ENCODE measurements at regions not wholly inside any gene's neighbourhood (a gene's known extent, or its start where the extent isn't known, plus 50 kb on each side); places are given as distances from the start of the nearest gene placed in this dataset.
"Not testable (repeated sequence)": the region's sequence is repeated elsewhere in the genome, so short reads cannot be mapped to it uniquely, and the experiment has no call there.

- DNase-seq, result no peak
These were observed 1099.8 kb upstream of the CRIM1 start for GRCh38 chr2:35255826-35256225.

- DNase-seq, result no peak
These were observed 1104.4 kb upstream of the CRIM1 start for GRCh38 chr2:35251156-35251555.

DNA sequence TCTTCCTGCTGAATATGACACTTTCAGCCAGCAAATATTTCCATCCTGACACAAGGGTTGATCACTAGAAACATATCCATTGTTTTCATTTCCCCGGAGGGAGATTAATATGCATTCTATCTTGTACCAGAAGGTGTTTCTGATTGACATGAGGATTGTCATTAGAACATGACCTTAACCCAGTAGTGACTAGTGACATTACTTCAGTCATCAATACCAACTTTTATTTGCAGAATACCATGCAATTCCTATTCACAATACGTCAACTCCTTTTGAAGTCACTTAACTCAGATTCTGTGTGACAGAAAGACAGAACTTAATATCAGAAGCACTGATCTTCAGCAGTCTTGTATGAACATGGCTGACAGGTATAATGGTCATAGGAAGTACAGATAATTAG is 1108.9 kb upstream of the CRIM1 start:
- DNase-seq, result no peak

DNA sequence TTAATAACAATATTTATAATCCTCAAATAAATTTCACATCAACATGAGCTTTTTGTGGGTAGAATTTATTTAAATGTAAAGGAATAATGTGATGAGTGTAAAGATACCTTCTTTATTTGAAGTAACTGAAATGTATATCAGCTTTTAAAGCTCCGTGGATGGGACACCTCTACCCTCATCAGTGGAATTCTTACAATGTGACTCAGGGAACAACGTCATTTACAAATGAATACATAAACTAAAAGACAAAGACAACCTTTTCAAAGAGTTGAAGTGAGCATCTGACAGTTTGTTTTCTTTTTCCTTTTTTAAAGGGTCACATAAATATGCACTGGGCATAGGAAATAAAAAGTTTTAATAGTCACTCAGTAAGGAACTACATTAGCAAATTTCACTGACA is 1127.0 kb upstream of the CRIM1 start:
- no peak for DNase-seq

DNA sequence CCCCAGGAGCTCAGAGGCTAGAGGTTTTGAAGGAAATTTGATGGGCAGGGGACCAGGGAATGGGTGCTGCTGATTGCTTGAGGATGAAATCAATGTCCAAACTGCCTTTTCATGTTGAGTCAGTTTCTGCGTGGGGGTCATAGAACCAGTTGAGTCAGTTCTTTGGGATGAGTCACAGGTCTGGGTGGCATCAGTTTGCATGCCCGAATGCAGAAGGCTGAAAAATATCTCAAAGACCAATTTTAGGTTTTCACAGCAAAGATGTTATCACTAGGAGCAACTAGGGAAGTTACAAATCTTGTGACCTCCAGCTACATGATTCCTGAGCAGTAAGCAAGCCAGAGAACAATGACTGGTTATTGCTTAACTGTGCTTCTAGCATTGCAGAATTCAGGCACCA is 1135.1 kb upstream of the CRIM1 start:
- DNase-seq, result no peak

GRCh38 chr2:35204881-35205280 is 1150.7 kb upstream of the CRIM1 start:
- DNase-seq, result no peak

DNA sequence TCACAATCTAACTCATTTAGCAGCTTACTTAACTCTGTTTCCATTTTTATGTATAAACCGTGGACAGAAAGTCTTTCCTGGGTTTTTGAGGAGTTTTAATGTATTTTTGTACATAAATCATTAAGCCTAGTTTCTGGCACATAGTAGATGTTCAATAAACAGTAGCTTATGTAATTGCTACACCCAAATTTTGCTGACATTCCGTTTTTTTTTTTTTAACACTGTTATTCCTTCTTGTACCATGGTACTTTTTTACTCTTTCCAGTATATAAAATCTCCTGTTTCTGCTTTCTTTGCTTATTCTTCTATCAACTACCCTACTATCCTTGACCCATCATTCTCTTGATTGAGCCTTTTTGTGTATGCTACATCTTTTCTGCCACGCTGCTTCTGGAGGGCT is 1151.3 kb upstream of the CRIM1 start:
- no peak for DNase-seq

- DNase-seq, result no peak
These were observed 1156.3 kb upstream of the CRIM1 start for GRCh38 chr2:35199298-35199697.

- no peak for DNase-seq
These were observed 1169.6 kb upstream of the CRIM1 start for GRCh38 chr2:35185861-35186412.

DNA sequence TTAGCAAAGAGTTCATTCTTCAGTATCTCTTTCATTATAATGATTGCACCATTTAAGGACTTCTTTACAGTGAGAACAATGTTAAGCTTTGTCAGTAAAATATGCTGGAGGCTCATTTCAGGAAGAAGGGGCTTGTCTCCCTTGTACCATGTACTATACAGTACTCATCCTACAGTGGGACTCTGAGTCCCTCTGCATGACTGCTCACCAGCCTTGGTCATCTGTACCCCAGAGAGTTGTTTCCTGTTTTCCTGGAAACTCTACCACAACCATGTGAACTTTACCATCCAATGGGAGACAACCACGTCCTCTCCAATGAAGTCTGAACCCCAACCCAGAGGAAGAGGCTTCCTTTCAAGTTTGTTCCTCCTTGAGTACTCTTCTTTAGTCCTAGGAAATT is 1171.1 kb upstream of the CRIM1 start:
- DNase-seq, result no peak

GRCh38 chr2:35176726-35177125 is 1178.9 kb upstream of the CRIM1 start:
- DNase-seq, result not testable (repeated sequence)

DNA sequence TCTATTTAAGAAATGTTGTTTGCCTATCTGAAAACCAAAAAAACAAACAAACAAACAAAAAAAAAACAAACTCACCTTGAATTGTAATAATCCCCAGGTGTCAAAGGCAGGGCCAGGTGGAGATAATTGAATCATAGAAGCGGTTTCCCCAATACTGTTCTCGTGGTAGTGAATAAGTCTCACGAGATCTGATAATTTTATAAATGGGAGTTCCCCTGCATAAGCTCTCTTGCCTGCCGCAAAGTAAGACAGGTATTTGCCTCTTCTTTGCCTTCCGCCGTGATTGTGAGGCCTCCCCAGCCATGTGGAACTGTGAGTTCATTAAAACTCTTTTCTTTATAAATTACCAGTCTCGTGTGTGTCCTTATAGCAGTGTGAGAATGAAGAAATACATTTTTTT is 1180.7 kb upstream of the CRIM1 start:
- no peak for DNase-seq

DNA sequence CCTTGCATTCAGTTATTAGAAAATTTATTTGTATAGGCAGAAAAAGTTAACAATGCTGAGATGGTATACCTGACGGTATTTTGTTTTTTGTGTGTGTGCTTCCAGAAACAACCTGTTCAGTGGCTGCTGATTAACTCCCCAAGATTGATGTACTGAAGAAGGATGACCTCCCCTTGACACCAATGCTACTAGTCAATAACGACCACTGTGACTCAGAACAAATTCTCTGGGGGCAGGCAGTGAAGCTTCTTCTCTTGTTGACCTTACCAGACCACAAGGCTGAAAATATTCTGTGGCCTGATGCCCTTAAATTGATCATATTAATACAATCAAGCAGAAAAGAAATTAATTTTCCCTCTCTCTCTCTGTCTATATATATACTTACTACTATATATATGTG is 1182.9 kb upstream of the CRIM1 start:
- DNase-seq, result no peak

- no peak for DNase-seq
These were observed 1187.2 kb upstream of the CRIM1 start for GRCh38 chr2:35168351-35168750.

DNA sequence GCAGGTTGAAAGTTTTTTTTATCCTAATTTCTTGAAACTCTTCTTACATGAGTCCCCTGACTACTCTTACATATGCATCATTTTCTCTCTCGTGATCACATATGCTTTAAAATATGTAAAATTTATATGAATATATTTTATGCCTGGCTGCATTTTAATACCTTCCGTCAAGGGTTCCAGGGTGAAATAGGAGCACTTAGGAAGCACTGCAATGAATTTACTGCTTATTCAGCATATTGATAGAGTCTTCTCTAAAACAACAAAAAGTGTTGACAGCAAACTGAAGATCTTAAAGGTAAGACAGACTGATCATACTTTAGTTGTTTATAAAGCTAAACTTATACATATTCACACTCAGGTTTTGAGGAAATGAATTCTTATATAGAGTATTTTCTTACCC is 1191.6 kb upstream of the CRIM1 start:
- DNase-seq, result no peak

GRCh38 chr2:35160871-35161270 is 1194.7 kb upstream of the CRIM1 start:
- no peak for DNase-seq

- DNase-seq, result no peak
These were observed 1229.7 kb upstream of the CRIM1 start for GRCh38 chr2:35125871-35126270.

DNA sequence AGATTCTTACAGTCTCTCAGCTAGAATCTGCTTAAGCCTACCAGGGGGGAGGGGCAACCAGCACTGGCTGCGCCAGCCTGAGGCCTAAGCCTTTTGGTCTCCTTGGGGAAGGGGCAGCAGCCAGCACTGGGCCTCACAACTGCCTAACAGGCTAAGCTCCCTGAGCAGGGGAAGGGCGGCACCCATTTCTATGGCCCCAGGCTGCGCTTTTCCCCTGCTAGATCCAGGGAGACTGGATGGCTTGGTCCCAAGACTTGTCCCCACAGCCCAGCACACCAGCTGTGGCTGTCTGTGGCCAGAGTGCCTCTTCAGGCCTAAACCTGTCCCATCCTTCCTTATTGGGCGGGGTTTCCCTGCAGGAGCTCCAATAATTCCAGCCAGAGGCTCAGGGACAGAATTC is 1230.3 kb upstream of the CRIM1 start:
- DNase-seq, result no peak

DNA sequence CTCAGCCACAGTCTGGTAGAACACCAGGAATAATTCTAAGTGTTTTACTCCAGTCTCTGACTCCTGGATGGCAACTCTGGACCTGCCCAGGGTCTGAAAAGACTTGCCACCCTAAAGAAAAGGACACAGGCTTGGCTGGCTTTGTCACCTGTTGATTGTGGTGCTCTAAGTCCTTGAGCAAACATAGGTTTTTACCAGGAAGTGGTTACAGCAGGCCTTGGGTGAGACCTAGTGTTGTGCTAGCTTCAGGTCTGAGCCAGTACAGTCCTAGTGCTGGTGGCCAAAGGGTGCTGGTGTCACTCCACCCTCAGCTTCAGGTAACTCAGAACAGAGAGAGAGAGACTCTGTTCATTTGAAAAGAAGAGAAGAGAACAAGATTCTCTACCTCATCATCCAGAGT is 1239.4 kb upstream of the CRIM1 start:
- no peak for DNase-seq

- no peak for DNase-seq
These were observed 1240.8 kb upstream of the CRIM1 start for GRCh38 chr2:35114765-35115164.

DNA sequence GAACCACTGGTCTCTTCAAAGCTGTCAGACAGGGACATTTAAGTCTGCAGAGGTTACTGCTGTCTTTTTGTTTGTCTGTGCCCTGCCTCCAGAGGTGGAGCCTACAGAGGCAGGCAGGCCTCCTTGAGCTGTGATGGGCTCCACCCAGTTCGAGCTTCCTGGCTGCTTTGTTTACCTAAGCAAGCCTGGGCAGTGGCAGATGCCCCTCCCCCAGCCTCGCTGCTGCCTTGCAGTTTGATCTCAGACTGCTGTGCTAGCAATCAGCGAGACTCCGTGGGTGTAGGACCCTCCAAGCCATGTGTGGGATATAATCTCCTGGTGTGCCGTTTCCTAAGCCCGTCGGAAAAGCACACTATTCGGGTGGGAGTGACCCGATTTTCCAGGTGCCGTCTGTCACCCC is 1243.2 kb upstream of the CRIM1 start:
- not testable (repeated sequence) for DNase-seq

- DNase-seq, result no peak
These were observed 1251.3 kb upstream of the CRIM1 start for GRCh38 chr2:35104309-35104708.

GRCh38 chr2:35099342-35099741 is 1256.2 kb upstream of the CRIM1 start:
- DNase-seq, result no peak

- DNase-seq, result no peak
These were observed 1273.5 kb upstream of the CRIM1 start for GRCh38 chr2:35082072-35082471.

GRCh38 chr2:35081622-35082015 is 1274.0 kb upstream of the CRIM1 start:
- no peak for DNase-seq
